DMS53 treated with DMSO at 0.1 percent for 48 hours (cell line): ENCODE measurements at regions not wholly inside any gene's neighbourhood (a gene's known extent, or its start where the extent isn't known, plus 50 kb on each side); places are given as distances from the start of the nearest gene placed in this dataset.
"Not testable (repeated sequence)": the region's sequence is repeated elsewhere in the genome, so short reads cannot be mapped to it uniquely, and the experiment has no call there.

Experiments
- DNase-seq: peaks from one replicate; lab custom pipeline; 2025; ENCODE audit not compliant: unreplicated experiment; lab: John Stamatoyannopoulos, UW

DNA sequence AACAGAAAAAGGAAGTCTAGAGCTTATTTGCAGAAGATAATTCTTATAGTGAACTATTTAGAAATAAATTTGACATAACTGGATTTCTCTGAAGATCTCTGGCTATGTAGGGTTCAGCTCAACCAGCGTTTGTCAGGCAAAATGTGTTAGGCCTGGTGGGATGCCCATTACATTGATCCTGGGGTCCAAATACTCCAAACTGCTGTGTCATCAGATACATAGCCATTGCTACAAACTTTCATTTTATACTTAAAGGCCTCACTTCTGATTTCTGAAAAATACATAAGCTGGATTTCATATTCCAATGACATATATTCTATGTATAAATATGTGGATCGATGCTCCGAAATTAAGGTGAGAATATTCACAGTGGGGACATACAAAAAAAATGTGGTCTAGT is 1958.9 kb upstream of the TENM3 start:
- no peak for DNase-seq

DNA sequence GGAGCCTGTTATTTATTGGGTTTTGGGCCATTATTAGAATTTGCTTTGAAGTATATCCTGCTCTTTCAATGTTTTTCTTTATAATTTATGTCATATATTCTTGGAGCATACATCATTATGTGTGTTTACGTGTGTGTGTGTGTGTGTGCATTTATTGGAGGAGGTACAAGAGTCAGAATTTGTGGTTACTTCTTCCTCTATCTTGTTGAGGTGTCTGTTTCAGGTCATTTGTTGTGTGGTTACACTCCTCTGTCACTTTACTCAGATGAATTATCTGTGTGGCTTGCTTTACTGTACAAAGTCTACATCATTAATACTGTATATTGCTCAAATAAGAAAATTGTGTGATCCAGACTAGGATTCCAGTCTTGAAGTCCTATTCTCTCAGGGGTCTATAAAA is 1957.4 kb upstream of the TENM3 start:
- DNase-seq: no peak

- no peak for DNase-seq
These were observed 1950.9 kb upstream of the TENM3 start for GRCh38 chr4:180292339-180292738.

DNA sequence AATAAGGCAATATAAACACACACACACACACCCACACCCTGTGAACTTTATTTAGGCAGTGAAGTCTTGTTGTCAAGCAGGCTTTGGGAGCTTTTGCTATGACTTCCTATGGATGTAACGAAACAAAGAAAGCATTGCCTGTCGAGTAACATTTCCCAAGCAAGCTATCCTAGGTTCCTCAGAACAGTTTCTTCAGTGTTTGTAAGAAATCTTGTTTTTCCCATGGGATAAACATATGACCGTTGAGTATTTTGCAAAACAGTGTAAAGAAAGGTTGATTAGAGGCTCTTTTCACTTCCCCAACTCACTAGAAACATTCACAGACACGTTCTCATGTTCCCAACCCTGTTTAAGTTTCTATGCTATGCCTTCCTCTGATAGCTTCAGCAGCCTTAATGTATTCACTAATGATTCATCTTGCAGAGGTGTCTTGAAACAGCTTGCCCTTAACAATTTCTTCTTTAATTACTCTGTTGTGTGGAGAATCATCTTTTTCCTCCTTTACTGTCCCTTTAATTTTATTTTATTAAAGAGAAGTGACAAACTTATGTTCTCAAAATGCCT is 1947.1 kb upstream of the TENM3 start:
- no peak for DNase-seq

DNA sequence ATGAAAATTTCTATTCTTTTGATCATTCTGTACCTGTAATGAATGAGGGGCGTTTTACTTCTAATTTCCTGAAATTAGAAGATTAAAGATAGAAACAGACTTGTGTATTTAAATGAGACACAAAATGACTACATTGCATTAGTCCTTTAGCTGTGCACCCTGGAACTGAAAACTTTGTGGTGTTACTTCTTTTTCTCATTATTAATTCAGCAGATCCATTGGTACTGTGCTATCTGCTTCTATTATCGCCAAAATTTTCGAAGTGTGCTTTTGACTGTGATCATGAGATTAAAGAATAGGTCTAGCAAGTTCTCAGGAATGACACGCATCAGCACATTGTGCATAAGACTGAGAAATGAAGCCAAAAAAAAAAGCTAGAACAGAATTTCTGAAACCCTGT is 1938.9 kb upstream of the TENM3 start:
- DNase-seq: no peak

GRCh38 chr4:180310616-180311015 is 1932.6 kb upstream of the TENM3 start:
- no peak for DNase-seq

DNA sequence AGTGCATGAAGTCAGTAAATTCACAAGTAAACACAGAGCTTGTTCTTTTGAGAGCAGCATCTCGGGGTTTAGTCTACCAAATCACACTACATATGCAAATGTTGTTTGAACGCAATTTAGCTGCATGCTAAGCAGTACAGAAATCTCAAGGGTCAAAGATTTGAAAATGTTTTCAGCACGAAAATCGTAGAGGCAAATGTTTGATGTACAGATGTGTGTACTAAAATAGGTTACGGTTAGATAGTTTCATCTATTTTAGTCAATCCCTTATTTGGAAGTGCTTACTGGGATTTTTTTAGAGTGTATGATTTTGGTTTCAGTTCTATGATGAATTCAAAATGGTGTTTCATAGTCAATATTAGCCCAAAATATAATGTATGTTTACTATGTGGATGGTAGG is 1928.2 kb upstream of the TENM3 start:
- no peak for DNase-seq

GRCh38 chr4:180330521-180330920 is 1912.7 kb upstream of the TENM3 start:
- no peak for DNase-seq

GRCh38 chr4:180333162-180333561 is 1910.0 kb upstream of the TENM3 start:
- no peak for DNase-seq

DNA sequence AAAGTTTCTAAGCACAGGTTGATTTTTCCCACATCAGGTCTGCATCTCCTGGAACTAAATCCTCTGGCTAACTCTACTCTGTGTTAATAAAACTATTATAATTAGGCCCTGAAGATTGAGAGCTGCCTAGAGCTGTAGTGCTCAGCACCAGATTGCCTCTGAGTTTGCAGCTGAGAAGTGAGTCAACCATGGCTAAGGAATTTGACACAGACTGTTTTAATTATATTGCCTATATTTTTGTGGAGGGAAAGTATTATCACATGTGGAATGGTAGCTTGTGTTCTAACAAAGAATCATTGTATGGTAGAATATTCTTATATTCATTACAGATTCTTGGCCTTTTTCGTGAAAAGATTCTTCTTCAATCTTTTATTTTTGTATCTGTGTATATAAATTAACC is 1907.6 kb upstream of the TENM3 start:
- no peak for DNase-seq

DNA sequence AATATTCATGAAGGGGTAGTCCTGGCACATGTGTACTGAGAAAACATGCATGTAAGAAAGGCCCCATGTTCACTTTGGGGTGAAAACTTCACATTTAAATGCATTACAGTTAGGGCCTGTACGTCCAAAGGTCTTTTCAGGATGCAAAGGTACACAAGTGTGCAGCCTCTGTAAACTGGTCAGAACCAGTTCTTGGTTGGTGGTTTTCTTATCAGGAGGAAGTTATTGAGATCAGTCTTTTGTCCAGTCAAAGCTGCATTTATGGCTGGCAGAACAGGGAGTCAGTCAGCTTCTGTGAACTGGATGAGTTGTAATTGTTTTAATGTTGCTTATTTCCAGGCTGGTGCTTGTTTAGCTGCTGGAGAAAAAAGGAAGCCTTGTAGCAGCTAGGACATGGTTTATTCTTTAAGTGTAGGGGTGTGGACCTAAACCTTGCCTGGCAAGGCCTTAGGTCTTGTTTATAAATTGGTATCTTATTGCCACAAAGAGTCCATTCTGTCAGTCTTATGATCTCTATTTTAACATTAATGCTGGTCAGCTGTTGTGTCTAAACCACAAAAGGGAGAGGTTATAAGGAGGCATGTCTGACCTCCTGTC is 1906.6 kb upstream of the TENM3 start:
- no peak for DNase-seq

- DNase-seq: no peak
These were observed 1901.3 kb upstream of the TENM3 start for GRCh38 chr4:180341926-180342325.

GRCh38 chr4:180350901-180351300 is 1892.3 kb upstream of the TENM3 start:
- DNase-seq: no peak

DNA sequence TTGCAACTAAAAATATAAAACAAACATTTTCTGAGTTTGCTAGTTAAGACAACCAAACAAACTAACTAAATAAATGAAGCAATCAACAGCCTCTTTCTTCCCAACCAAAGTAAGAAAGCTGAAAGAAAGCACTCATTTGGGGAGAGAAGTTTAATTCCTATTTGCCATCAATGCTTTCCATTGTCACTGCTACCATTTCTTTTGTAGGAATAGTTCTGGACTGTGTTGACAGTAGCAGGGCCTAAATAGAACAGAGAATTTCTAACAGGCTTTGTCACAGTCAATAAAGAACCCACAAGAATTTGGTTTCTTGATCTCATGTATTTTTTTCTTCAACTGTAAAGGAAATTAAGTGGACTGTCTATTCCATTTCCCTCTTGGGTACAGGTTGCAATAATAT is 1886.4 kb upstream of the TENM3 start:
- DNase-seq: no peak

- DNase-seq: not testable (repeated sequence)
These were observed 1883.1 kb upstream of the TENM3 start for GRCh38 chr4:180360113-180360512.

GRCh38 chr4:180363815-180364214 is 1879.4 kb upstream of the TENM3 start:
- no peak for DNase-seq

DNA sequence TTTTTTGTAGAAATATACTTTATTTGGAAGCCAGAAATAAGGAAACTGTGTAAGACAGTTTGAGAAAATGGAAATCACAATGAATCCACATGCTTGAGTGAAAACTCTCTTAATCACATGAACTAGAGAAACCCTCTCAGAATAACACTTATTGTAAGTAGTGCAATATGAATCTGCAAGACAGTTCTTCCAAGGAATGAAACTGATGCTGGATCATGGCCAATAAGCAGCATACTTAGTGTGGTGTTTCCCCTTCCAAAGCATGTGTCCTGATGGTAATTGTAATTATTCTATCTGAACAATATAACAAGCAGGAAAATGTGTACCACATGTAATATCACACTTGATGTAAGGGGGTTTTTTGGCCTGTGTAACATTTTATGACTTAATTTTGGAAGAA is 1870.5 kb upstream of the TENM3 start:
- DNase-seq: no peak

DNA sequence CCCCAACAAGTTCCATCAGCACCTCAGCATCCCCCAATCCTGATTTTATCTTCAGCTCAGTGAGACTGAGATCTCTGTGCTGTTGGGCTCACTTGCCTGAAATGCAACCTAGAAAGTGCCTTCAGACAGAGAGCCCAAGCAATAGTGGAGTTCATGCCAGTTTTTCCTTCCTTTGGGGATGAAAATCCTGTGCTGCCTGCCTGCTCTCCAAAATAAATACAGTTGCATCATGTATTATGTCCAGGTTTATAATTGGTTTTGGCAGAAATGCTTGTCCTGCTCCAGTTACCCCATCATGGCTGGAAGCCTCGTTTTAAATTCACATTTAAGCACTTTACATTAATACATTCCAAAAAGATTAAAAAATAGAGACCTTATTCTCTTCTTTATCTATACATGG is 1865.5 kb upstream of the TENM3 start:
- no peak for DNase-seq

DNA sequence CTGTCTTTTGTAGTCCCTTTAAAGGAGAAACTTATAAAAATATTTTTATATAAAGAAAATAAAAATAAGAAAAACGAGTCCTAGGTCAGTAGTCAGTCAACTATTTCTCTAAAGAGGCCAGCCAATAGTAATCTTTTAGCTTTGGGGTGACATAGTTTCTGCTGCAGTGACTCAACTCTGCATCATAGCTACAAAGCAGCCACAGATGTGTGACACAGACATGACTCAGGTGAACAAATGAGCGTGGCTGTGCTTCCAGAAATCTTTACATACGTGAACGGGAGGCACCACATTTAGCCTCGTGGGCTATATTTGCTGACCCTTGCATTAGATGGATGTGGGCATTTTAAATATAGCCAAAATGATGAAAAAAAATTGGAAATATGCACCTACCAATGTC is 1862.5 kb upstream of the TENM3 start:
- no peak for DNase-seq

GRCh38 chr4:180391613-180392012 is 1851.6 kb upstream of the TENM3 start:
- DNase-seq: no peak

GRCh38 chr4:180394312-180394711 is 1848.9 kb upstream of the TENM3 start:
- no peak for DNase-seq

DNA sequence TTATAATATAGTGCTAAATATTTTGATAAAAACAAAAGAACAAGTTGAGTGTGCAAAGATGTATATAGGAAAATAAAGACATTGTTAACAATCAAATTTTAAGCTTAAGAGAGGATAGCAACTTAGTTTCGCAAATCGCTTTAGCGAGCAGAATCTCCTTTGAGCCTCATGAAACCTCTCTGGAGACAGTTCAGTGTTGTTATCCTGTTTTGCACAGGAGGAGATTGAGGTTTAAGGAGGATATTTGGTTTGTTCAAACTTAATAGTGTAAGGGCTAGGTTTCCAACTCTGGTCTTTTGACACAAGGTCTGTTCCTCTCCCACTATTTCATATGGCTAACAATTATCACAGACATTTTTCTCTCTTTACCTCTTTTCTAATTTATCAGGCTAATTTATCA is 1848.5 kb upstream of the TENM3 start:
- DNase-seq: no peak

DNA sequence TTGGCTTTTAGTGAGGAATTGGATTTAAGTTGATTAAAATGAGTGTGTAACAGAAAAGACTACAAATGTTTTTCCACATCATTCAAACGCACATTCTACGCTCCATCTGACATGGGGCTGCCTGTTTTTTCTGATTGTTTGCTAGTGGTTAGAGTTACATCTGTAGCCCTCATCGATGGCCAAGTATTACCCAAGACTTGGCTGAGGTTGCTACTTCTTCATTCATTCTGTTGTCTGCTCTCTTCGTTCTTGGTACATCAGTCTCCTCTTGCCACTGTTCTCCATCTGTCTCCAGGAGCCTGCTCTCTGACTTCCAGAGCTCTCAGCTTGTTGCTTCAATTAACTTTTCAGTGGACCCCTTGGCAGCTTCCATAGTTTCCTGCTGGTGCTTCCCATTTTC is 1844.6 kb upstream of the TENM3 start:
- no peak for DNase-seq
